Body of pancreas (tissue), 4 donors: ENCODE measurements at regions not wholly inside any gene's neighbourhood (a gene's known extent, or its start where the extent isn't known, plus 50 kb on each side); places are given as distances from the start of the nearest gene placed in this dataset.
"Not testable (repeated sequence)": the region's sequence is repeated elsewhere in the genome, so short reads cannot be mapped to it uniquely, and the experiment has no call there.

ENCODE experiments used
- ATAC-seq: fragments of 150-250 bp; one replicate; pipeline ENCODE4 v1.9.1; 2016
- DNase-seq, 4 donors: peaks; one replicate each; pipeline ENCODE4 v3.0.0-alpha.2; 2019
- H3K27ac ChIP-seq, 4 donors: fragments of 200-600 bp; sonication (generic); 1 replicate in 3 of 4; 2 replicates in 1 of 4; pipeline versions ENCODE4 v1.5.1 to v1.6.1; 2016 to 2019; ENCODE audit warnings: mild to moderate bottlenecking in 1 of 4, mixed read lengths in 1 of 4, moderate library complexity in 1 of 4
- H3K27me3 ChIP-seq, 2 donors: fragments of 200-600 bp; sonication (generic); one replicate each; pipeline ENCODE4 v1.6.0; 2016; ENCODE audit warnings: mild to moderate bottlenecking in 1 of 2
- H3K36me3 ChIP-seq, 2 donors: fragments of 200-600 bp; sonication (generic); replicated peaks in 1 of 2; 2 replicates each; pipeline ENCODE4 v1.5.1; 2016; ENCODE audit warnings: low read depth in 2 of 2; ENCODE audit not compliant: insufficient read depth in 1 of 2
- H3K4me1 ChIP-seq: fragments of 200-600 bp; sonication (generic); one replicate; pipeline ENCODE4 v1.6.0; 2016
- H3K4me3 ChIP-seq, 2 donors: fragments of 200-600 bp; sonication (generic); 1 replicate in 1 of 2; 2 replicates in 1 of 2; pipeline ENCODE4 v1.5.1; 2016 to 2019
- H3K9me3 ChIP-seq, 3 donors: fragments of 200-600 bp; sonication (generic); 1 replicate in 2 of 3; 2 replicates in 1 of 3; pipeline ENCODE4 v1.5.1; 2016
- POLR2A ChIP-seq, 3 donors: fragments of 450-650 bp; IDR thresholded peaks; one replicate each; pipeline ENCODE4 v1.6.1; 2016; ENCODE audit warnings: antibody characterized with exemption in 3 of 3, mild to moderate bottlenecking in 2 of 3
- WGBS, 2 donors: methylation state at CpG; one replicate each; pipeline ENCODE4 v1.1.5; 2017; 5-methylcytosine and 5-hydroxymethylcytosine counted together
- intact Hi-C: fragments of 100-400 bp; cut with DNase I; formaldehyde crosslinking; loops from one replicate; pipeline ENCODE4 v1.15.1; 2023
- TF ChIP-seq, protein P1 (sequence below), 7 experiments: fragments of 450-650 bp in 4 of 7; fragments of 200-600 bp in 3 of 7; sonication (generic) in 3 of 7; IDR thresholded peaks; one replicate each; pipeline ENCODE4 v1.5.1; 2016 to 2019; ENCODE audit warnings: antibody characterized with exemption in 7 of 7

DNA sequence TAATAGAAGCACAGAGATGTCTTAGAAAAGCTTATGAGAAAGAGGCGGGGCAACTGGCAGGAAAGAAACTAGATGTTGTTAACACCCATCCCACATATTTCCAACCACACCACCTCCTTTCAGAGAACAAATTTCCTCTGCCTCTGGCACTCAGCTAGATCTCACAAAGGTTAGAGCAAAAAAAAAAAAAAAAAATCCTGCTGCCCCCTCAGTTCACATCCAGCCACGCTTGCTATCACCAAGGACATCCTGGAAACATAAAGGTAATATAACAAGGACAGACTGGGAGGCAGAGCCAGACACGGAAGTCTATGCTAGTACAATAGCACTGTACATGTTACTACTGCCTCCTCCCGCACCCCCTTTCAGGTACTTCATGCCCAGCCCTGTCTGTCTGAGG, 238.0 kb upstream of the PTGER4 start:
- Histone ChIP-seq H3K4me1 (no peaks in the 10 kb centered on the region), H3K36me3 (no peaks in the 10 kb centered on the region), H3K9me3 (peaks cover 0 to 4% (median 0%) of the 10 kb centered on the region in 3 donors), H3K27me3 (no peaks in the 10 kb centered on the region), H3K27ac (no peak overlapping the region), H3K4me3 (no peak overlapping the region)
- ATAC-seq (no peak), DNase-seq (no peak)
- TF ChIP-seq POLR2A (IDR thresholded peaks at IDR 0.05) = no peak
- TF ChIP-seq, protein P1, sequence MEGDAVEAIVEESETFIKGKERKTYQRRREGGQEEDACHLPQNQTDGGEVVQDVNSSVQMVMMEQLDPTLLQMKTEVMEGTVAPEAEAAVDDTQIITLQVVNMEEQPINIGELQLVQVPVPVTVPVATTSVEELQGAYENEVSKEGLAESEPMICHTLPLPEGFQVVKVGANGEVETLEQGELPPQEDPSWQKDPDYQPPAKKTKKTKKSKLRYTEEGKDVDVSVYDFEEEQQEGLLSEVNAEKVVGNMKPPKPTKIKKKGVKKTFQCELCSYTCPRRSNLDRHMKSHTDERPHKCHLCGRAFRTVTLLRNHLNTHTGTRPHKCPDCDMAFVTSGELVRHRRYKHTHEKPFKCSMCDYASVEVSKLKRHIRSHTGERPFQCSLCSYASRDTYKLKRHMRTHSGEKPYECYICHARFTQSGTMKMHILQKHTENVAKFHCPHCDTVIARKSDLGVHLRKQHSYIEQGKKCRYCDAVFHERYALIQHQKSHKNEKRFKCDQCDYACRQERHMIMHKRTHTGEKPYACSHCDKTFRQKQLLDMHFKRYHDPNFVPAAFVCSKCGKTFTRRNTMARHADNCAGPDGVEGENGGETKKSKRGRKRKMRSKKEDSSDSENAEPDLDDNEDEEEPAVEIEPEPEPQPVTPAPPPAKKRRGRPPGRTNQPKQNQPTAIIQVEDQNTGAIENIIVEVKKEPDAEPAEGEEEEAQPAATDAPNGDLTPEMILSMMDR (IDR thresholded peaks at IDR 0.05) = no peak
- intact Hi-C loops = no loop called here
- 61 to 70% methylated on average over 4 of the region's 4 CpGs for WGBS, 2 donors

DNA sequence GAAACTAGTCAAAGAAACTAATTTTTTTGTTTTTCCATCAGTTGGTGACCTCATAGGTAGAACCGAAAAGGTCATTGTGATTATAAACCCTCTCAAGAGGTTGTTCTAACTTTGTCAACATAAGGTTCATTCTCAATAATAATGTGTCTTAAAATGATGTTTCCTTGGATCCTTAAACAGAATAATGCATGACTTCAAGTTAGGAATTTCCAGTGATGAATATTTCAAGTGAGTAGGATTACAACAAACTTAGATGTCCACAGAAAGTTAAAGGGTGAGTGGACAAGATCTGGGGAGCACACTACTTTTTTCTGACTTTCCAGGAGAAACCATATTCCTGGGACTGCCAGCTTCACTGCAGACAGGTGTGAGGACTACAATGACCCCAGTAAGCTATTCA, 239.0 kb upstream of the PTGER4 start:
- TF ChIP-seq, protein P1 (IDR thresholded peaks at IDR 0.05) = no peak
- no peak for TF ChIP-seq POLR2A (IDR thresholded peaks at IDR 0.05)
- no peak for ATAC-seq
- Histone ChIP-seq H3K27me3 (no peaks in the 10 kb centered on the region), H3K4me3 (no peak overlapping the region), H3K9me3 (peaks cover 0 to 4% (median 0%) of the 10 kb centered on the region in 3 donors), H3K4me1 (no peaks in the 10 kb centered on the region), H3K36me3 (no peaks in the 10 kb centered on the region), H3K27ac (no peak overlapping the region)
- no peak for DNase-seq
- 77 to 87% methylated on average over 1 of the region's 1 CpG for WGBS, 2 donors
- intact Hi-C loops = no loop called here

DNA sequence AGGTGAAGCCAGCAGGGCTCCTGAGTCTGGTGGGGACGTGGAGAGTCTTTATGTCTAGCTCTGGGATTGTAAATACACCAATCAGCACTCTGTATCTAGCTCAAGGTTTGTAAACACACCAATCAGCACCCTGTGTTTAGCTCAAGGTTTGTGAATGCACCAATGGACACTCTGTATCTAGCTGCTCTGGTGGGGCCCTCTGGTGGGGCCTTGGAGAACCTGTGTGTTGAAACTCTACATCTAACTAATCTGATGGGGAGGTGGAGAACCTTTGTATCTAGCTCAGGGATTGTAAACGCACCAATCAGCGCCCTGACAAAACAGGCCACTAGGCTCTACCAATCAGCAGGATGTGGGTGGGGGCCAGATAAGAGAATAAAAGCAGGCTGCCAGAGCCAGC, 240.6 kb upstream of the PTGER4 start:
- ATAC-seq, H3K27ac ChIP-seq, intact Hi-C loops, H3K4me3 ChIP-seq, H3K4me1 ChIP-seq, H3K9me3 ChIP-seq, H3K27me3 ChIP-seq, DNase-seq, H3K36me3 ChIP-seq: not testable (repeated sequence)
- 84 to 95% methylated on average over 2 to 3 of the region's 3 CpGs for WGBS, 2 donors

DNA sequence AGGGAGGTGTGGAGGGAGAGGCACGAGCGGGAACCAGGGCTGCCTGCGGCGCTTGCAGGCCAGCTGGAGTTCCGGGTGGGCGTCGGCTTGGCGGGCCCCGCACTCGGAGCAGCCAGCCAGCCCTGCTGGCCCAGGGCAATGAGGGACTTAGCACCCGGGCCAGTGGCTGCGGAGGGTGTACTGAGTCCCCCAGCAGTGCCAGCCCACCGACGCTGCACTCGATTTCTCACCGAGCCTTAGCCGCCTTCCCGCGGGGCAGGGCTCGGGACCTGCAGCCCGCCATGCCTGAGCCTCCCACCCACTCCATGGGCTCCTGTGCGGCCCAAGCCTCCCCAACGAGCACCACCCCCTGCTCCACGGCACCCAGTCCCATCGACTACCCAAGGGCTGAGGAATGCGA, 241.1 kb upstream of the PTGER4 start:
- WGBS, 2 donors = 94% methylated on average over 3 to 24 of the region's 26 CpGs
- H3K27ac ChIP-seq, H3K4me1 ChIP-seq, H3K27me3 ChIP-seq, intact Hi-C loops, H3K4me3 ChIP-seq, H3K9me3 ChIP-seq, H3K36me3 ChIP-seq, ATAC-seq, DNase-seq: not testable (repeated sequence)

DNA sequence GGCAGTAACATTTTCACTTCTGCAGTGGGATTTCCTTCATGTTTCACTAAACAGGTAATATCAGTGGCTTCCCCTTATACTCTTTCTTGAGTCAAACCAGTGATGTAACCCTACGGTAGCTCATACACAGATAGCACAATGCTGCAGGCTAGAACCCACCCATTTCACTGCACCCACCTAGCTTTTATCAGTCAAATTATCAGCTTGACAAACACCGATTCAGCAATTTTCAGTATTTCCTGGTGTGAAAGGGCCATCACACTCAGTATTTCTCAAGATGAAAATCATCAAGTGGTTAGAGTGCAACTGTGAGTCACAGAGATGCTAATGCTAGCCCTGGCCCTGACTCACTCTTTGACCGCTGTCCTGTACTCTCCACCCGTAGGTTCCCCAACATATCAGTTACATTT, 242.3 kb upstream of the PTGER4 start:
- no peak for TF ChIP-seq POLR2A (IDR thresholded peaks at IDR 0.05)
- TF ChIP-seq, protein P1 (IDR thresholded peaks at IDR 0.05) = no peak
- ATAC-seq (no peak), DNase-seq (peak in 1 of 4 donors; percentile 42)
- no peaks in the 10 kb centered on the region for H3K36me3 ChIP-seq
- 74 to 88% methylated on average over 4 of the region's 4 CpGs for WGBS, 2 donors
- no peaks in the 10 kb centered on the region for H3K9me3 ChIP-seq
- no peak overlapping the region for H3K4me3 ChIP-seq
- H3K4me1 ChIP-seq = no peaks in the 10 kb centered on the region
- no peaks in the 10 kb centered on the region for H3K27me3 ChIP-seq
- intact Hi-C loops = no loop called here
- no peak overlapping the region for H3K27ac ChIP-seq

DNA sequence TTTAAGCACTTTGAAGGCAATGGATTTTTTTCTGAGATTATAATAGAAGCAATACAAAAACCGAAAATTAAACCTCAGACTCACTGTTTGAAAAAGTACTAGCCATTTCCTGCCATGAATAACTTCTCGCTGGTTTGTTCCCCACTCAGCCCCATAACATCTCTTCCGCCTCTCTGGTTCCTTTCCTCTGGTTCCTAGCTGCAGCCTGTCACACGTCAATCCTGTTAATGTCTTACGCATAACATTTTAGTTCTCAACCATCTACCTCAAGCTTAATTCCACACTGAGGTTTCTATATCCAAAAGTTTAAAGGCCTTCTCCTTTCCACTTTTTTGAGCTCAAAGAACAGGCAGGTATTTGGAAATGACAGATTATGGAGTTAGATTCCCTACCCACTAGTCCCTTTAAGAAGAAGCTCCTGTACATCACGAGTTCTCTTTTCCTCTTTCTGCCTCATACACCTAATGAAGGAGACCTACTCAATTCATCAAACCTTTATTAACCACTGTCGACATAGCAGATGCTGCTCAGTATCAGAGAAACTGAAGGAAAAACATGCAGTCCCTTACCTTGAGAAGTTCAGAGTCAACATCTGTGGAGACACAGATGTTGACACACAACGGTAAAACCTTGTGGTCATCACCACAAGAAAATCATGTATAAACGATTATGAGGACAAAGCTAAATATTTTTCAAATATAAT, 243.0 kb upstream of the PTGER4 start:
- 59 to 77% methylated on average over 9 of the region's 9 CpGs for WGBS, 2 donors
- DNase-seq (peak in 1 of 4 donors; percentile 15), ATAC-seq (no peak)
- H3K4me1 ChIP-seq = no peaks in the 10 kb centered on the region
- no peaks in the 10 kb centered on the region for H3K27me3 ChIP-seq
- intact Hi-C loops = no loop called here
- H3K36me3 ChIP-seq = no peaks in the 10 kb centered on the region
- H3K27ac ChIP-seq = no peak overlapping the region
- no peak for TF ChIP-seq POLR2A (IDR thresholded peaks at IDR 0.05)
- TF ChIP-seq, protein P1 (IDR thresholded peaks at IDR 0.05) = no peak
- no peaks in the 10 kb centered on the region for H3K9me3 ChIP-seq
- no peak overlapping the region for H3K4me3 ChIP-seq

DNA sequence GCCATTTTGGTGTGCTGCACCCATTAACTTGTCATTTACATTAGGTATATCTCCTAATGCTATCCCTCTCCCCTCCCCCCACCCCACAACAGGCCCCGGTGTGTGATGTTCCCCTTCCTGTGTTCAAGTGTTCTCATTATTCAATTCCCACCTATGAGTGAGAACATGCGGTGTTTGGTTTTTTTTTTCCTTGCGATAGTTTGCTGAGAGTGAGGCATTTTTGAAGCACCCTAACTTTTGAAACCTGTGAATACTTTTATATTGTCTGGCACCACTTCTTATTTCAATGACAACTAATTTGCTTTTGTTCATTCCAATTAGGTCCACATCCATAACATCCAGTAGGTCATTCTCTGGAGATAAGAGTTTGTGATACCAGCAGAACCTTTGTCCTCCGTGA, 244.0 kb upstream of the PTGER4 start:
- H3K4me3 ChIP-seq, H3K9me3 ChIP-seq, H3K36me3 ChIP-seq, DNase-seq, H3K27ac ChIP-seq, H3K4me1 ChIP-seq, intact Hi-C loops, ATAC-seq, H3K27me3 ChIP-seq: not testable (repeated sequence)
- WGBS, 2 donors = 83 to 91% methylated on average over 4 of the region's 4 CpGs
